Fibroblast of pulmonary artery (primary cell): ENCODE measurements at regions not wholly inside any gene's neighbourhood (a gene's known extent, or its start where the extent isn't known, plus 50 kb on each side); places are given as distances from the start of the nearest gene placed in this dataset.

Source experiments
- DNase-seq: peaks from one replicate; pipeline ENCODE4 v3.0.0-alpha.2; 2010; ENCODE audit warnings: low read depth
- H3K4me3 ChIP-seq: replicated peaks from 2 replicates; pipeline ENCODE4 v1.5.1; 2011; ENCODE audit warnings: low read depth, mild to moderate bottlenecking, control low read depth, low read length, moderate library complexity
- CTCF ChIP-seq: IDR thresholded peaks from 2 replicates; pipeline ENCODE4 v1.5.1; 2011; ENCODE audit warnings: mild to moderate bottlenecking, control low read depth, low read length, inconsistent platforms; ENCODE audit errors: missing control alignments

DNA sequence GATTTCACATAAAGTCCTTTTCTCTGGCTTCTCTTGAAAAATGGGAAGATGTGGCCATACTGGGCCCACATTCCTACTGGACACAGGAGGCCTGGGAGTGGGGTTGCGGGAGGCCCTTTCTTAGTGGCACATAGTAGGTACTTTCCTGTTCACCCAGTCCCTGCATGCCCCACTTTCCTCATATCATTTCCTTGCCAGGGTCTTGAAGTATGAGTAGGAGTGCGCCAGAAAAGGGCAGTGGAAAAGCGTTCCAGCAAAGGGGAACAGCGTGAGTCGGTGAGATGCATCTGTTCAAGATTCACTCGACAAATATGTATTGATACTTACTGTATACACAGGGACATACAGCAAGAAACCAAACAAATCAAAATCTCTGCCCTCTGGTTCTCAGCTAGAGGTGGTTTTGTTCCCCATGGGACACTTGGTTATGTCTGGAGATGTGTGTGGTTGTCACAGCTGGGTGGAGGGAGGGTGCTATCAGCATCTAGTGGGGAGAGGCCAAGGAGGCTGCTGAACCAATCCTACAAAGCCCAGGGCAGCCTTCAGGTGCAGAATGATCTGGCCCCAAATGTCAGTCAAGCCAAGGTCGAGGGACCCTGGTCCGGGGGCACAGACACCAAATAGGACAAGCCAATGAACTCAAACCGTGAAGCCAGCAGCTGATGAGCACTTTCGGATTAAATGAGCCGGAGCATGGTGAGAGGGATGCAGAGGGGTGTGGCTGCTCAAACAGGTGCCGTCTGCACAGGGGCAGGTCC, 151.4 kb downstream of the CEBPB start:
- no peak overlapping the region for H3K4me3 ChIP-seq
- no peak for TF ChIP-seq CTCF
- no peak for DNase-seq

GRCh38 chr20:50342638-50343102, 152.0 kb downstream of the CEBPB start:
- no peak overlapping the region for H3K4me3 ChIP-seq
- no peak for TF ChIP-seq CTCF
- DNase-seq, result no peak

DNA sequence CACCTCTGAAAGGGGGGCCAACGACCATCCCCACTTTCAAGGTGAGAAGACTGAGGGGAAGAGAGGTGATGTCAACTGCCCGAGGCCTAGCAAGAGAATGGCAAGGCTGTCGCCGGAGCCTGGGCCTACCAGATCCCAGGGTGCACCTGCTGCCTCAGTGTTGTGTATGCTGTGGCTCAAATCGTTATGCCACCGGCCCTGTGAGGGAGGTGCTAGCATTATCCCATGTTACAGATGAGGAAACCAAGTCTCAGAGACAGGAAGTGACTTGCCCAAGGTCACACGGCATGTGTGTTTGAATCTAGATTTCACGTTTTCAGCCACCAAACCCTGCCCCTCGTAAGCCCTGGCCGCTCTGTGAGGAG, 152.5 kb downstream of the CEBPB start:
- DNase-seq, result no peak
- TF ChIP-seq CTCF, result no peak
- H3K4me3 ChIP-seq, result no peak overlapping the region

DNA sequence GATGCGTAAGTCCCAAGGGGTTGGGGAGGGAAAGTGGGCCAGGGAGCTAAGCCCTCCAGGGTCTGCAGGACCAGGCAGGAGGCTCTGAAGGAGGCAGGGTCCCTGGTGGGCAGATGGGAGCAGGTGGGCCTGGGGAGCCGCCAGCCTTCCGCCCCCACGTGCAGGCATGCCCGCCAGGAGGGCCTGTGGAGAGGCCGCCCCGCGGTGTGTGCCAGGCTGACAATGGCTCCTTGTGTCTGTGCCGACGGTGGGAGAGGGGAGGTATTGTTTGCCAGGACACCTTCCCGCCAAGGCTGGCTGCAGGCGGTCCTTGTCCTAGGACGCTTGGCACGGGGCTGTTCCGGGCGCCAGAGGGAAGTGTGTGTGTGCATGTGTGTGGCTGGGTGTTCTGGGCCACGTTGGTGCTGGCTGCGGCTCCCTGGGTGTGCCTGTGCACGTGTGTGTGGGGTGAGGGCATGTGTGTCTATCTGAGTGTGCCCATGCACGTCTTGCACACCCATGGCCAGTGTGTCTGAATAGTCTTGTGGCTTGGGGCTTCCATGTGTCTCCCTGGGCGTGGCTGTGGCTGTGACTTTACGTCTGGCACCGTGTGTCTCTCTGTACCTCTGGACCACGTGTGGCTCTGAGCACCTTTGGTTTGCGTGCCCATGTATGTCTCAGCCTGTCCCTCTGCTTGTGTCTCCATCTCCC, 153.0 kb downstream of the CEBPB start:
- no peak overlapping the region for H3K4me3 ChIP-seq

GRCh38 chr20:50344232-50345071, 153.8 kb downstream of the CEBPB start:
- TF ChIP-seq CTCF, result peak; percentile 17
- no peak for DNase-seq
- no peak overlapping the region for H3K4me3 ChIP-seq

More for the DNA sequence above, 153.0 kb downstream of the CEBPB start:
- DNase-seq, result no peak
- TF ChIP-seq CTCF, result no peak

GRCh38 chr20:50345712-50346373, 155.2 kb downstream of the CEBPB start:
- no peak for TF ChIP-seq CTCF
- H3K4me3 ChIP-seq, result no peak overlapping the region
- no peak for DNase-seq
